ENCODE measurements at regions not wholly inside any gene's neighbourhood (a gene's known extent, or its start where the extent isn't known, plus 50 kb on each side); places are given as distances from the start of the nearest gene placed in this dataset.

- no peak for TF ChIP-seq CTCF (tag by site-specific recombination; IDR thresholded peaks at IDR 0.05)
- no peak for TF ChIP-seq ZNF830 (tag by site-specific recombination; IDR thresholded peaks at IDR 0.05; ENCODE audit: low read depth)
- no peak for TF ChIP-seq ZNF24 (tag by site-specific recombination; IDR thresholded peaks at IDR 0.05)
These were observed 1303.5 kb downstream of the EFNA5 start for GRCh38 chr5:106367281-106367680.

Data from HEK293 (cell line).